ENCODE measurements at regions not wholly inside any gene's neighbourhood (a gene's known extent, or its start where the extent isn't known, plus 50 kb on each side); places are given as distances from the start of the nearest gene placed in this dataset.

DNA sequence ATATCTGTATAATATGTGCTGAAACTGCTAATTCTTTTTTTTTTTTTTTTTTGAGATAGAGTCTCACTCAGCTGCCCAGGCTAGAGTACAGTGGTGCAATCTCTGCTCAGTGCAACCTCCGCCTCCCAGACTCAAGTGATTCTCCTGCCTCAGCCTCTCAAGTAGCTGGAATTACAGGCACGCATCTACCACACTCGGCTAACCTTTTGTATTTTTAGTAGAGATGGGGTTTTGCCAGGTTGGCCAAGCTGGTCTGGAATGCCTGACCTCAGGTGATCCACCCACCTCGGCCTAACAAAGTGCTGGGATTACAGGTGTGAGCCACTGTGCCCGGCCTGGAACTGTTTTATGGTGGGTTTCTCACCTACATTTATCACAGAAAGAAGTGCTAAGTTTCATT lies 307.8 kb upstream of the STT3B start:
- no peak for DNase-seq (ENCODE audit: low spot score)

DNA sequence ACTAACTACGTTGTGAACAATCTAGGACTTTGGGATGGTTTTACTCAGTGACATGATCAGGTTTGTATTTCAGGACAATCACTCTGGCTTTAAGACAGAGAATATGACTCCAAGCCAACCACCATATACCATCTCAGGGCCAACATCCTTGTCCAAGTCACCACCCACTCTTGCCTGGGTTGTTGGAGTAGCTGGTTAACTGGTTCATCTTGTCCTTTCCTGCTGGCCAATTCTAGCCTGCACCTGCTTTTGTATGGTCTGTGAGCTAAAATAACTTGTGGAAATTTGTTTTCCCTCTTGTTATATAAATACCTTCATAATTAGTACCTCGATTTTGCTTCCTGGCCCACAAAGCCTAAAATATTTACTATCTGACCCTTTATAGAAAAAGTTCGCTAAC lies 306.8 kb upstream of the STT3B start:
- DNase-seq (ENCODE audit: low spot score) = no peak

DNA sequence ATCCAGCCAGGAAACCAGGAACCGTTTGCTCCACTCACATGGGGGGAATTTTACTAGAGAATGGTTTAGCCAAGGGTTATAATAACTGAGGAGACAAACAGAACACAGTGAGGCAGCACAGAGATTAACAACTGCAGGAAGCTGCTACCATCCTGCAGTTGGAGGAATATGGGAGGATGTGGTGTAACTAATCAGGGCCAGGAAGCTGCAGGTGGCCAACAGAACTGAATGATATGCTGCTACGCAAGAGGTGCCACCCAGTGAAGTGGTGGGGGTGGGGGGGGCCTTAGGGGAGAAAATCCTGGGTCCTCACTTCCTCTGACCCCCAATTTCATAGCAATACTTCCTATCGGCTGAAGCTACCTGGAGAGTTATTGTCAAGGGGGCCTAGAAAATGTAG lies 306.4 kb upstream of the STT3B start:
- no peak for DNase-seq (ENCODE audit: low spot score)

DNA sequence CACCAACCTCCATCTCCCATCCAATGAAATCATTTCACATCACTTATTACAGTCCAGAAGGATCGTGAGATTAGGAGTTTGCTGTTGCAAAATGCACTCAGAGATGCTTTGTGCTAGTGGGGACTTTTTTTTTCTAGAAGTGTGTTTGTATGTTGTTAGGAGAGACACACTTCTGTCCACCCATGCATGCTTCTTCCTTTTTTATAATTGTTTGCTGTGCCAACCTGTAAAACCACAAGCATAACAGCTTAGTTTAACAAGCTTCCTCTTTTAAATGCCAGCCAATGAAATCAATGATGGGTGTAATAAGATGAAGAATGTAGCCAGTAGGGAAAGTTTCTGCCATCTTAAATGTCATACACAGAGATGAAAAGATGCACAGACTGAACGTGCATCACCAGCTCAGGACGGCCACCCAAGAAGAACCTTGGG lies 305.6 kb upstream of the STT3B start:
- DNase-seq (ENCODE audit: low spot score) = no peak

DNA sequence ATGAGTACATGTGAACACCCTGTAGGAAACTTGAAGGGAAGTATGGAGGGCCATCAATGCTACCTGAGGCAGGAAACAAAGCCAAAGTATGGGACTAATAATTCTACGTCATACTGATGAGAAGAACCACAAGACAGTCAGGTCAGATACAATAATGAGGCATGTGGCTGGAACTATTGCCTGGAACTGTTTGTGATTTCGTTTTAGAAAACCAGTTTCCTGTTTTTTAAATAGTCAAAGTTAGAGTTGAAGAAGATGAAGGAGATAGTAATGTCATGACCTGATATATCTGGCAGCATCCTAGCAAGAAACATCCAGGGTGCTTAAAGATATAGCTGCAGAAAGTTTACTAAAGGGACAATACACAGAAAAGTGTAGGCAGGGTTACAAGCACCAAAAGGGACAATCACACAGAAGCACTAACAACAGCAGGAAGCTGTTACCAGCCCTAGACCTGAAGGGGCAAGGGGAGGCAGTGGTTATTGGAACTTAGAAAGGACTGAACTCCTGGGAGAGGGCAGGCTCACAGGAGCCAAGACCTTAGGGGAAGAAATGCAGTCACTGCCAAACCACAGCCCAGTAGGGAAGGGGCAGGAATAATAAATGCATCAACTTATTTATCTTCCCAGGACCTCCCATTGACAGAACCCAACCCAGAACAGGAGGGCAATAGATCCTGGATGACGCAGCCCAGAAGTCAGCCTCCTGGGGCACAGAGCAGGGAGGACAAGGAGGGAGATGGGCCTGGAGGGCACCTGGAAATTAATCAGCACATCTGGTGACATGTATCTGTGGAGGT lies 302.1 kb upstream of the STT3B start:
- DNase-seq (ENCODE audit: low spot score) = no peak

DNA sequence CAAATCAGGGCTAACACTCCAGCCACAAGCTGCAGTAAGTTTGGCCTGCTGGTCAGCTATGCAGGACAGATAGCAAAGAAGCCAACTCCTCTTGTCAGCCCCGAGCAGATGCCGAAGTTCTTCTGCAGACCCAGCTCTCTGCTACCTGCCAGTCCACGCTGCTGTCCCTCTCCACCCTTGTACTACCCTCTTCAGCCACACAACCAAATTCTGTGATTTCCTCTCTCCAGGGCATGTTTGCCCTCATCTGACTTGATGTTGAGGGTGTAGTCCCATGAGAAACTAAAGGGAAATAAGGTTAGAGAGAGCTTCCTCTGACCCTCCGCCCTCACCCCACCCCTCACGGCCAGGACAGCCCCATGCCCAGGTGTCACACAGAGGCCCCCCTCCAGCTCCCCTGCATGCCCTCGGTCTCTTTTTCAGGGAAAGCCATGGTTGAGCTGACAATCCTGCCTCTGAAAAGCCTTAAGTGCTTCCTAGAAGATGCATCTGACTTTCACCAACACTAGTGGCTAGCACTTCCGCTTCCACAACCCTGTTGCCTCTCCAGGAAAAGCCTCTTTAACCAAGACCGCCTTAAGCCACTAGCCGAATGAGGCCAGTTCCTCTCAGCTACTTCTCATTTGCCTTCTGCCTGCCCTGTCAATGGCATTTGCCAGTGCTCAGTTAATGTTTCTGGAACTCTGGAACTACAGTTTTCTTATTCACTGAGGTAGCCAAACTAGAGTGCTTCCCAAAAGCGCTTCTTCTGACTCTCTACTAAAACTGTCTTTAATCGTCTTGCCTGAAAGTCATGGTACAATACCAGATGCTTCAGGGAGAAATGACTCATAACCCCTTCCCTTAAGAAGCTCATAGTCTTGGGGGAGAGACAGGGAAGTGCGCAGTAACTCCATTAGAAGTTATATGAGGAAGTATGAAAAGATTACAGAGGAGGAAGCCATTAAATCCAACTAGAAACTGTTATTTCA lies 300.4 kb upstream of the STT3B start:
- DNase-seq (ENCODE audit: low spot score) = no peak

DNA sequence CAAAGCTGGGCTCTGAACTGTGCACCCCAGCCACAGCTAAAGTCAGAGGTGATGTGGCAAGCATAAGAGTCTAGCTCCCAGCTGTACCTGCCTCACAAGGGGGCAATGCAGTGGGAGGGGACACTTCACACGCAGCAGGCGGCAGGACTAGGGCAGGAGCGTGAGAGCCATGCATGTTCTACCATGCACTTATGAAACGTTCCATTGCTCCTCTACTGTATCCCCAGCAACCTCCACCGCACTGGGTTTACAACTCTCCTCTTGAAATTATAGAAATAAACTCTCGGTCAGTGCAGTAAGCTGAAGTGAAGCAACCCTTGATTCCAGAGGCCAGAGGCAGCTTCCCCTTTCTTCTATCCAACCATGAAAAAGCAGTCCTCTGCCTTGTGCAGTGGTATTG lies 298.6 kb upstream of the STT3B start:
- no peak for DNase-seq (ENCODE audit: low spot score)

DNA sequence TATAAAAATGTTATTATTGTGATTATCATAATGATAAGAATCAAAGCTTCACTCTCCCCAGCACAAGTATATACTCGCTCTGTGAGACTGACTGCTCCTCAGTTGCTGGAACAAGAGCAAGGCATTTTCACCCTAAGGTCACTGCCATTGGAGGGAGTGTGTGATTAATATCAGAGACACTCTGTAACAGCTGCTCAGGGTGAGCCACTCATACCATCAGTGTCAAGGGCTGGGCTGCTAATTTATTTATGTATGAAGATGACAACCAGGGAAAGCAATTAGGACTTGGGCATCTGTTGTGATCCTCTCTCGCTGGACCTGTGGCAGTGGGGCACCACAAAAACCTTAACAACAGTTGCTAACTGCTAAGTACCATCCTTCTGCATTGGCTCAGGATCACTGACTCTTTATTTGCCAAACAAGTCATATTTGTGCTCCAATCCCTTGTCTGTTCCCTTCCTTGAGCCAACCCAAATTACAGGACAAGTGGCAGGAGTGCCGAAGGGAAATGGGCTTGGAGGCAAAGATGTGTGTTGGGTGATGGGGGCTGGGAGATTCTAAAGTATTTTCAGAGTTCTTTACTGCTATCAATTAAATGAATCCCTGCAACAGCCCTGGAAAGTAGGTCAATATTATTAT lies 297.5 kb upstream of the STT3B start:
- no peak for DNase-seq (ENCODE audit: low spot score)

DNA sequence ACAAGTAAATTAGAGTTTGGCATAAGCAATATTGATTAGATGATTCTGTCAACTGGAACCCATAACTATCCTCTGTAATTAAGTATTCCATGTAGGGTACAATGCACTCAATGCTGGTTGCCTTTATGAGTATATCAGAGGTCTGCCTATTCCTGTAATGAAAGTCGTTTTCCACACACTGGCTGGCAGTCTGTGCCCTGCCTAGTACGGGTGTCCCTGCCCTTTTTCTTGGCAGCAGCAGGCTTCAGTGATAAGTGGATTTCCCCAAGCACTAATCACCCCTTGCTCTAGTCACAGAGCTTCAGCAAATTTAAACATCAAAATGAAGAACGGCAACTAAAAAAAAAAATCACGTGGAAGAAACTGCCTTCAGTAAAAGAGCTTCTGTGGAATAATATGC lies 294.8 kb upstream of the STT3B start:
- DNase-seq (ENCODE audit: low spot score) = no peak

DNA sequence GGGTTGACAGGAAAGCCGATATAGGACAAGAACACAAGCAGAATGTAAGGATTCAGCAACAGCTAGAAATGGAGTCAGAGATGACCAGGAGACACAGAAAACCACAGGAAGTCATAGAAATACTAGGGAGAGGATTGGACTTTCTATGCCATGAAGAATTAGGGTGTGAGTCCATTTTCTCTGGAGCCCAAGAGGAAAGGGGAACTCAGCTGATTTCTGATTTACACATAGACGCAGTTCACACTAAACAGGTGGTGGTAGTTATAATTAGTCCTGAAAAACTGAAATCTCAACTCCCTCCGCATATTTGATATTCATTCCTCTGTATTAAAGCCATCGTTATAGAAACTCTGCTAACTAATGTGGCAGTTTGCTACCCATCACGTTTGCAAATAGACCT lies 292.7 kb upstream of the STT3B start:
- DNase-seq (ENCODE audit: low spot score) = no peak

DNA sequence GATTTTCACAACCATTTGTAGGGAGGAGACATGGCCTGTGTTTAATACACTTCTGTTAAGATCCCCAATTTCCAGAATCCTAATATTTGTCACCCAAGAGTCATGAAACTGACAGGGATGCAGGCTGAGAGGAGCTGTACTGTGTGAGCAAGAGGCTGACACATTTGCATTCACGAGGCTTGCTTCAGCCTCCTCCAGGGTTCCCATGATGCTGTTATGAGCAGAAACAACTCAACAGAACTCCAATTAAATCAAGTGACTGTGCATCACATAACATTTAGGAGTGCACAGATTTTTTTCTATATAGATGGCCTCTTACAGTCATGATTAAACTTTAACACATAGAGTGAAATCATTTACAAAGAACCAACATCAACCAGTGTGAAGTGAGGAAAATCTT lies 292.3 kb upstream of the STT3B start:
- no peak for DNase-seq (ENCODE audit: low spot score)

DNA sequence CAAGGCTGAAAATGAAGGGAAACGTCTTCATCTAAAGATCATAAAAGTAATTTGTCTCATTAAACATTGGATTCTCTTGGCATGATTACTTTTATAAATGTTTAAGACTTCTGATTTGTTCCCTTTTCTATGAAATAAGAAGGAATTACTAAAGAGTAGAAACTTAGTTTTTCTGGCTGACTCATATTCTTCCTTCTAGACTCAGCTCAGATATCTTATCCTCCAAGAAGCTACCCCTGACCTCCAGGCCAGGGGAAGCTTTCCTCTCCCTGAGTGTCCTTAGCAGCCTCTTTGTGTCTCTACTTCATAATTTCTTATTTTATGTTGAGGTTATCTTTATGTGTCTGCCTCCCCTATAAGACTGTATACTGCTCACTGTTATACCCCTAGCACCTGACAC lies 291.9 kb upstream of the STT3B start:
- no peak for DNase-seq (ENCODE audit: low spot score)

DNA sequence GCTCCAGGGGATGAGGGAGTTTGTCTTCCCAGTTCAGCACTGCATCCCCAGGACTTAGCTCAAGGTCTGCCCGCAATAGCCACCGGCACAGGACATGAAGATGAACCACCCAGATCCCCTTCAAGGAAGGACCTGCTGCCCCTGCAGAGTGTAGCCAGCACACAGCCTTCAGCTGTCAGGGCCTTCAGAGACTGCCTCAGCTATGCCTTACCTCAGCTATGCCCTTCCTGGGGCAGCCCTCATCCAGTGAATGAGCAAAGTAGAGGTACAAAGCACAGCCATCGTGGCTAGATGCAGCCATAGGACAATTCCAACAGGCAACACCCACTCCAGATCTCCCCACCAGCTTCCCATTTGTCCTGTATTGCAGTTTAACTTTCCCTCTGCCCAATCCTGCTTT lies 291.2 kb upstream of the STT3B start:
- no peak for DNase-seq (ENCODE audit: low spot score)

DNA sequence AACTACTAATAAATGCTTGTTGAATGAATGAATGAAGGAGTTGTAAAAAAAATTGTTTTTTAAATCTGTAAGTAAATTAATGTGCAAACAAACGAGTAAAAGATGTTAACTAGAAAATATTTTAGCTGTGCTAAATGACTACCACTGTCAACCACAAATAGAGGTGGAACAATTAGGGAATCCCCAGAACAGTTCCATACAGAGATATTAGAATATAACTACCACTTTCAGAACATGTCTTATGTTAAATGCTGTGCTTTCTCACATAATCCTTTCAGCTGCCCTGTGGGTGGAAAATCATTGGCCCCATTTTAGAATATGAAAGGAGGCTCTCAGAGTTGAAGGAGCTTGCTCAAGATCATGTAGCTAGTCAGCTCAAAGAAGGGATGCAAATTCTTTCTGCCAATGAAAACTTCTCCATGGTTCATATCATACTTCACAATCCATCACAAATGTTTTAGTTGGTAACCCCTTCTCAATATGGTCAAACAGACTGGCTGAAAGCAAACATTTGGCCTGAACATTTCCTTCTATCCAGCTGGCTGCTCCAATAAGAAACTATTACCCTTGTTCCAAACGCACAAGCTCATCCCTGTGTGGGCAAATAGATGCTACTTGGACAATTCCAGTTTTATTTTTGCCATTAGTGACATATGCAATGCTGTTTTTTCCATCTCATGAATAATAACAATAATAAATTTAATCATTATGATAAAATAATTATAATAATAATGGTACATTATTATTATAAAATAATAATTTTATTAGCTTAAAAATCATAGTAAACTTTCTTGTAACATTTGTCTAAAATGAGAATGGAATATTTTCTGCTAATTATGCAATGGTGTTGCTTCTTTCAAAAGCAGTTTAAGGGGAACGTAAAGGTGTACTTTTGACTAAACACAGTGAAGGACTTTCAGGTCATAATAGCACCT lies 290.4 kb upstream of the STT3B start:
- DNase-seq (ENCODE audit: low spot score) = no peak

DNA sequence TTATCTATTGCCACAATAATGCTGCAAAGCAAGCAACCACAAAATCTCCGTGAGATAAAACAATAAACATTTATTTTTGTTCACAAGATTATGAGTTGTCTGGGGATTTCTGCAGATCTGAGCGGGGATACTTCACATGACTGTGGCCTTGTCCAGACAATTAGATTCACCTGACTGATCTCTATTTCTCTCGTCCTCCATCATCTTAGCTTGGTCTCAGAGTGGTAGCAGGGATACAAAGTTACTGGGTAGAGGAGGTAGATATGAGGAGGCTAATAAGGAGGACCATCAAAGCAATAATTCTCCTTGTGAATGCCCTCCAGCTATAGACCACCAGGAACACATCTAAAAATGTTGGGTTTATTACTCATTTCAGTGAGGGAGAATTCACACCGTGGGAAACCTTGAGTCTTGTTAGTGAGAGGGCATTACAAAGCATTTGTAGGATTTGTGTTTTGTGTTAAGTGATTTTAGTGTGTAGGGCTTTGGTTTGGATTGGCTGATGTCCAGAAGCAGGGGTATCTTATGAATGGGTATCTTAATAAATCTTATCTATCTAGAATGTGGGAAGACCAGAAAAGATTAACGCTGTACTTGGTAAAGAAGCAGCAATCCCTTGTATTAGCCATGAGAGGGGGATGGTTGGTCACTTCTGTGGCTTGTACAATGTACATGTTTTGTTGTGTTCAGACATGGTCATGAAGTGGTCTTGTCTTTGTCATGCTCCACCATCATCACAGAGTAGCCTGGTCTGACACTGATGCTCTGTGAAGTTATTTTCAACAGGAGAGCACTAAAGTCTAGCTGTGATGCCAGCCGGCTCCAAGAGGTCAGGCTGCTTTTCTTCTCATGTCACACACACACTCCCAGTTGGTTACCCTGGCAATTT lies 287.6 kb upstream of the STT3B start:
- no peak for DNase-seq (ENCODE audit: low spot score)

DNA sequence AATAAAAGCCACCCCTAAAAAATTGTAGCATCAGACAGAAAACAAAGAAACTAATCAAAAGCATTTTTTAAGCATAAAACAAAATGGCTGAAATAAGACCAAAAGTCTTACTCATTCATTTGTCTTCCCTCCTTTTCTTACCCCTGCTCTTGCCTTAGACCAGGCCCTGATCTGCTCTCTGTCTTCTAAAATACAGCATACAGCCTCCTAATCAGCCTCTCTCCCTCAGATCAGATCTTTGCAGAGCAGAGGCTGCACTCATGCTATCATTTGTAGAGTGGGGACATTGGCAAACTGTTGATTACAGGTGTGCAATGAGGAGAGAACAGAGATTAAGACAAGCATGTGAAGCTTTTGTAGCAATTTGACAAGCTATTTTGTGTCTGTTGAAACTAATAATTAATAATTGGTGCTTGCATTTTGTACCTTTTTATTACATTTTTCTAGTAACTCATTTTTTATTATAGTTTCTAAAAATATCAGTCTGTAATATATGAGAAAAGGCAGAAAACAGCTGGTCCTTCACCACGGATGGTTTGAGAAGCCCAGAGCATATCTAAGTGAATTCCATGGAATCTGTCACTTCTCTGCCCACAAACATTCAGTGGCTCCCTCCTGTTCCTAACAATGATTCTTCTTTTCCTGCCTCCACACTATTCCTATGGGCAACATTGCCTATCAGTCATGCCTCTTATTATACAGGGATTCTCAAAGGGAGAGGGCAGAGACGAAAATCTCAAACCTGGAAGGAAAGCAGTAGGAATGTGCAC lies 286.2 kb upstream of the STT3B start:
- no peak for DNase-seq (ENCODE audit: low spot score)

DNA sequence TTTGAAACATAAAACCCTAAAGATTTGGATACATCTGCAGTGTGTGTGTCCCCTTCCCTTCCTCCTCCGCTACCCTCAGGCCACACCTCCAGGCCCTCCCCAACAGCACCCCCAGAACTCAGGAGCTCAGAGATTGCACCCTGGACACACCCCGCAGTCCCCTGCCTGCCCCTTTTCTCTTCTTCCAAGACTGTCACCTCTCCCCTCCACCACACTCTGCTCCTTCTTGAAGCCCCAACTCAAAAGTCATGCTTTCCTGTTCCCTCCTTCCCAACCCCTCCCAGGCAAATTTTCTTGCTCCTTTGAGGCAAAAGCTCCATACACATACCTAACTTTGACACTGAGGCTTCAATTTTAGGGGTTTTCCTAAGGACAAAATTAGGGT lies 285.7 kb upstream of the STT3B start:
- no peak for DNase-seq (ENCODE audit: low spot score)

DNA sequence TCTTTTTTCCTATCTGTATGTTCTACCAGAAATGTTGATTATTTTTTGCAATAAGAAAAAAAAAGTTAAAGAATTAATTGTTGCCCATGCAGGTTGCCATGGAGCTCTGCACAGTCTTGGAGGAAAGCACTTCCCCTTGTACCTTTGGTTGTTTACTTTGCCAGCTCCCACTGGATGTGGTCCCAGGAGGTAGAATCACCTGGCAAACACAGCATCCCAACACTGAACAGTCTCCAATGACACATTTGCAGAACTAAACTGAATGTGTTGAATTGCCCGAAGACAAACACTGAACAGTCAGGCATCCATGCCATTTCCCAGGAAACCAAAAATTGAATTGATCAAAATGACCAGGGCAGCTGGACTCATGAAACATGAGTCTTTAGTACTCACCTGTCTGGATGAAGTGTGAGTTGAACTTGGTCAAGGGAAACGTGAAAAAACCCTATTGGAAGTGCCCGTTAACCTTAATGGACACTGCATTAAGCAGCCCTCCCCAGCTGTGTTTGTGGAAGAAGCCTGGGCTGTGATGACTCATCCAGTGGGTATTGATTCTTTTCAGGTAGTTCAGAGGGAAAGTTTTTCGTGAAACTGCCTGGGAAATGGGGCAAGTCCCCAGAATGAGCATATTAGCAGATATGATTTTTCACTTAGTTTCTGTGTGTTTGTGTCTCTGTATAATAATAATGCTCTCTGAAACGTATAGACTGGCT lies 284.7 kb upstream of the STT3B start:
- no peak for DNase-seq (ENCODE audit: low spot score)

DNA sequence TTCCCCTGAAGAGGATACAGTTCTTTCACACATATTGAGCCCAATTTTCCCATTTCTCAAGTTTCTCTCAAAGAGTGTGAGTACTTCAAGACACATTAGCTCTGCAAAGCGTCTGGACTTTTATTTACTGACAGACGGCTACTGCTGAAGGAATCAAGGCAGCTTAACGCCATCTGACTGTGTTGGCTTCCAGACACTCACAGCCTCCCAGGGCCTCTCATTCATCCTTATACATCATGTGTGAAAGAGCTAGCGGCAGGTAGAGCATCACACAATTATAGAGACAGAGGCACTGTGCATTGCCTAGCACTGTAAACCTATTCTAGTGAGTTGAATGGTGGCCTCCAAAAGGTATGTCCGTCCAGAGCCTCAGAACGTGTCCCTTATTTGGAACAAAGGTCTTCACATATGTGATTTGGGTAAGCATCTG lies 284.1 kb upstream of the STT3B start:
- DNase-seq (ENCODE audit: low spot score) = no peak

Measured in GM03348 (cell line).